Tibial nerve (tissue), 4 donors: ENCODE measurements at regions not wholly inside any gene's neighbourhood (a gene's known extent, or its start where the extent isn't known, plus 50 kb on each side); places are given as distances from the start of the nearest gene placed in this dataset.
A peak's percentile ranks its signal among the peaks of the same experiment; 100 is the strongest.

Source experiments
- DNase-seq, 2 donors: peaks; one replicate each; pipeline ENCODE4 v3.0.0-alpha.2; 2019; ENCODE audit warnings: low spot score in 2 of 2
- H3K27ac ChIP-seq, 4 donors: fragments of 200-600 bp; sonication (generic) in 3 of 4; one replicate each; pipeline ENCODE4 v1.5.1; 2017 to 2019; ENCODE audit warnings: mild to moderate bottlenecking in 1 of 4
- H3K27me3 ChIP-seq, 2 donors: fragments of 200-600 bp; sonication (generic) in 1 of 2; one replicate each; pipeline versions ENCODE4 v1.5.1 to v1.6.0; 2017 to 2019
- H3K36me3 ChIP-seq, 3 donors: fragments of 200-600 bp; sonication (generic); one replicate each; pipeline ENCODE4 v1.5.1; 2018 to 2019
- H3K4me1 ChIP-seq, 4 donors: fragments of 200-600 bp; sonication (generic) in 3 of 4; one replicate each; pipeline ENCODE4 v1.5.1; 2017 to 2019
- H3K4me3 ChIP-seq, 4 donors: fragments of 200-600 bp; sonication (generic) in 3 of 4; one replicate each; pipeline ENCODE4 v1.5.1; 2017 to 2019; ENCODE audit warnings: mild to moderate bottlenecking in 1 of 4, moderate library complexity in 1 of 4
- H3K9me3 ChIP-seq, 4 donors: fragments of 200-600 bp; sonication (generic) in 3 of 4; one replicate each; pipeline ENCODE4 v1.5.1; 2017 to 2019
- CTCF ChIP-seq, 5 experiments: fragments of 200-600 bp in 3 of 5; fragments of 450-650 bp in 2 of 5; sonication (generic) in 3 of 5; IDR thresholded peaks; one replicate each; pipeline ENCODE4 v1.5.1; 2016 to 2019; ENCODE audit warnings: antibody characterized with exemption in 5 of 5, mild to moderate bottlenecking in 3 of 5, moderate library complexity in 2 of 5
- EP300 ChIP-seq, 2 donors: sonication (generic); formaldehyde crosslinking; IDR thresholded peaks; one replicate each; pipeline ENCODE4 v1.6.1; 2017; ENCODE audit warnings: antibody characterized with exemption in 2 of 2, mild to moderate bottlenecking in 1 of 2
- POLR2A ChIP-seq, 2 donors: fragments of 450-650 bp; IDR thresholded peaks; one replicate each; pipeline ENCODE4 v1.6.1; 2017; ENCODE audit warnings: antibody characterized with exemption in 2 of 2, mild to moderate bottlenecking in 2 of 2, moderate library complexity in 2 of 2
- WGBS, 2 donors: methylation state at CpG; one replicate each; pipeline ENCODE4 v1.1.5; 2018; 5-methylcytosine and 5-hydroxymethylcytosine counted together

- H3K4me3 ChIP-seq, result no peak overlapping the region
- H3K9me3 ChIP-seq, result no peaks in the 10 kb centered on the region
- DNase-seq, result no peak
- H3K27me3 ChIP-seq, result no peaks in the 10 kb centered on the region
- peaks cover 0 to 22% (median 0%) of the 10 kb centered on the region in 4 donors for H3K4me1 ChIP-seq
- WGBS, 2 donors, result 98 to 100% methylated on average over 1 of the region's 1 CpG
- no peaks in the 10 kb centered on the region for H3K36me3 ChIP-seq
- H3K27ac ChIP-seq, result no peak overlapping the region
- TF ChIP-seq EP300 (IDR thresholded peaks at IDR 0.05), result no peak
- no peak for TF ChIP-seq POLR2A (IDR thresholded peaks at IDR 0.05)
- TF ChIP-seq CTCF (IDR thresholded peaks at IDR 0.05), result no peak
Measured at GRCh38 chr2:217340899-217341298, 481.0 kb upstream of the TNP1 start.

GRCh38 chr2:217340176-217340575 lies 480.3 kb upstream of the TNP1 start:
- Histone ChIP-seq H3K27ac (peak overlapping the region in 2 of 4 donors; percentile 42 to 66), H3K36me3 (no peaks in the 10 kb centered on the region), H3K4me3 (no peak overlapping the region), H3K9me3 (no peaks in the 10 kb centered on the region), H3K27me3 (no peaks in the 10 kb centered on the region), H3K4me1 (peaks cover 0 to 22% (median 0%) of the 10 kb centered on the region in 4 donors)
- no peak for DNase-seq
- TF ChIP-seq CTCF (IDR thresholded peaks at IDR 0.05) (no peak), EP300 (IDR thresholded peaks at IDR 0.05) (no peak), POLR2A (IDR thresholded peaks at IDR 0.05) (no peak)

GRCh38 chr2:217339753-217340152 lies 479.9 kb upstream of the TNP1 start:
- H3K27ac ChIP-seq, result peak overlapping the region in 2 of 4 donors; percentile 42 to 66
- no peaks in the 10 kb centered on the region for H3K9me3 ChIP-seq
- no peak overlapping the region for H3K4me3 ChIP-seq
- WGBS, 2 donors, result 89 to 93% methylated on average over 5 of the region's 5 CpGs
- DNase-seq, result no peak
- no peaks in the 10 kb centered on the region for H3K27me3 ChIP-seq
- TF ChIP-seq EP300 (IDR thresholded peaks at IDR 0.05) (no peak), POLR2A (IDR thresholded peaks at IDR 0.05) (no peak), CTCF (IDR thresholded peaks at IDR 0.05) (no peak)
- H3K4me1 ChIP-seq, result peaks cover 0 to 22% (median 0%) of the 10 kb centered on the region in 4 donors
- no peaks in the 10 kb centered on the region for H3K36me3 ChIP-seq

GRCh38 chr2:217338306-217338916 lies 478.5 kb upstream of the TNP1 start:
- peaks cover 0 to 25% (median 0%) of the 10 kb centered on the region in 4 donors for H3K4me1 ChIP-seq
- TF ChIP-seq CTCF (IDR thresholded peaks at IDR 0.05) (no peak), POLR2A (IDR thresholded peaks at IDR 0.05) (no peak), EP300 (IDR thresholded peaks at IDR 0.05) (peak in 1 of 2 donors; percentile 30)
- H3K9me3 ChIP-seq, result no peaks in the 10 kb centered on the region
- H3K27me3 ChIP-seq, result no peaks in the 10 kb centered on the region
- H3K27ac ChIP-seq, result peak overlapping the region in 2 of 4 donors; percentile 59 to 66
- 39 to 54% methylated on average over 4 of the region's 4 CpGs for WGBS, 2 donors
- no peak overlapping the region for H3K4me3 ChIP-seq
- DNase-seq, result peak in 1 of 2 donors; percentile 35
- no peaks in the 10 kb centered on the region for H3K36me3 ChIP-seq

GRCh38 chr2:217337771-217338170 lies 477.9 kb upstream of the TNP1 start:
- Histone ChIP-seq H3K9me3 (no peaks in the 10 kb centered on the region), H3K4me3 (no peak overlapping the region), H3K27me3 (no peaks in the 10 kb centered on the region), H3K27ac (peak overlapping the region in 2 of 4 donors; percentile 40 to 66), H3K4me1 (peaks cover 0 to 28% (median 0%) of the 10 kb centered on the region in 4 donors), H3K36me3 (no peaks in the 10 kb centered on the region)
- no peak for TF ChIP-seq POLR2A (IDR thresholded peaks at IDR 0.05)
- TF ChIP-seq CTCF (IDR thresholded peaks at IDR 0.05), result no peak
- no peak for TF ChIP-seq EP300 (IDR thresholded peaks at IDR 0.05)
- no peak for DNase-seq
- 79 to 85% methylated on average over 3 of the region's 3 CpGs for WGBS, 2 donors
